ENCODE measurements at regions not wholly inside any gene's neighbourhood (a gene's known extent, or its start where the extent isn't known, plus 50 kb on each side); places are given as distances from the start of the nearest gene placed in this dataset.

- no peak for TF ChIP-seq JUND (IDR thresholded peaks at IDR 0.05; ENCODE audit: low read depth)
- in situ Hi-C loops (cut with HindIII; ENCODE audit: low pct_unique_long_range_greater_than_20kb, low sequenced_read_pairs), result no loop called here
- DNase-seq (ENCODE audit: low read depth in 1 of 2, low spot score in 1 of 2), result no peak
Observed at GRCh38 chr5:143761663-143762062, 50.3 kb upstream of the HMHB1 start.

- in situ Hi-C loops (cut with HindIII; ENCODE audit: low pct_unique_long_range_greater_than_20kb, low sequenced_read_pairs), result no loop called here
- DNase-seq (ENCODE audit: low read depth in 1 of 2, low spot score in 1 of 2), result no peak
Observed at GRCh38 chr5:143760755-143761154, 51.2 kb upstream of the HMHB1 start.

GRCh38 chr5:143760131-143760505 lies 51.8 kb upstream of the HMHB1 start:
- in situ Hi-C loops (cut with HindIII; ENCODE audit: low pct_unique_long_range_greater_than_20kb, low sequenced_read_pairs), result no loop called here
- no peak for TF ChIP-seq JUND (IDR thresholded peaks at IDR 0.05; ENCODE audit: low read depth)

More at GRCh38 chr5:143760755-143761154, 51.2 kb upstream of the HMHB1 start:
- TF ChIP-seq JUND (IDR thresholded peaks at IDR 0.05; ENCODE audit: low read depth), result no peak

GRCh38 chr5:143759396-143760130 lies 52.4 kb upstream of the HMHB1 start:
- no peak for DNase-seq (ENCODE audit: low read depth in 1 of 2, low spot score in 1 of 2)
- in situ Hi-C loops (cut with HindIII; ENCODE audit: low pct_unique_long_range_greater_than_20kb, low sequenced_read_pairs), result no loop called here
- no peak for TF ChIP-seq JUND (IDR thresholded peaks at IDR 0.05; ENCODE audit: low read depth)

More at GRCh38 chr5:143760131-143760505, 51.8 kb upstream of the HMHB1 start:
- no peak for DNase-seq (ENCODE audit: low read depth in 1 of 2, low spot score in 1 of 2)

- TF ChIP-seq JUND (IDR thresholded peaks at IDR 0.05; ENCODE audit: low read depth), result no peak
- in situ Hi-C loops (cut with HindIII; ENCODE audit: low pct_unique_long_range_greater_than_20kb, low sequenced_read_pairs), result no loop called here
- DNase-seq (ENCODE audit: low read depth in 1 of 2, low spot score in 1 of 2), result no peak
Observed at GRCh38 chr5:143758750-143759149, 53.2 kb upstream of the HMHB1 start.

GRCh38 chr5:143758015-143758414 lies 53.9 kb upstream of the HMHB1 start:
- no peak for TF ChIP-seq JUND (IDR thresholded peaks at IDR 0.05; ENCODE audit: low read depth)
- DNase-seq (ENCODE audit: low read depth in 1 of 2, low spot score in 1 of 2), result no peak
- in situ Hi-C loops (cut with HindIII; ENCODE audit: low pct_unique_long_range_greater_than_20kb, low sequenced_read_pairs), result no loop called here

- no peak for TF ChIP-seq JUND (IDR thresholded peaks at IDR 0.05; ENCODE audit: low read depth)
- in situ Hi-C loops (cut with HindIII; ENCODE audit: low pct_unique_long_range_greater_than_20kb, low sequenced_read_pairs), result no loop called here
- no peak for DNase-seq (ENCODE audit: low read depth in 1 of 2, low spot score in 1 of 2)
Observed at GRCh38 chr5:143757116-143757515, 54.8 kb upstream of the HMHB1 start.

- TF ChIP-seq JUND (IDR thresholded peaks at IDR 0.05; ENCODE audit: low read depth), result no peak
- in situ Hi-C loops (cut with HindIII; ENCODE audit: low pct_unique_long_range_greater_than_20kb, low sequenced_read_pairs), result no loop called here
- no peak for DNase-seq (ENCODE audit: low read depth in 1 of 2, low spot score in 1 of 2)
Observed at GRCh38 chr5:143755966-143756365, 56.0 kb upstream of the HMHB1 start.

- no peak for TF ChIP-seq JUND (IDR thresholded peaks at IDR 0.05; ENCODE audit: low read depth)
- in situ Hi-C loops (cut with HindIII; ENCODE audit: low pct_unique_long_range_greater_than_20kb, low sequenced_read_pairs), result no loop called here
- no peak for DNase-seq (ENCODE audit: low read depth in 1 of 2, low spot score in 1 of 2)
Observed at GRCh38 chr5:143752165-143752850, 59.7 kb upstream of the HMHB1 start.

GRCh38 chr5:143751342-143751741 lies 60.6 kb upstream of the HMHB1 start:
- no peak for DNase-seq (ENCODE audit: low read depth in 1 of 2, low spot score in 1 of 2)
- no peak for TF ChIP-seq JUND (IDR thresholded peaks at IDR 0.05; ENCODE audit: low read depth)
- in situ Hi-C loops (cut with HindIII; ENCODE audit: low pct_unique_long_range_greater_than_20kb, low sequenced_read_pairs), result no loop called here

- no peak for DNase-seq (ENCODE audit: low read depth in 1 of 2, low spot score in 1 of 2)
- no peak for TF ChIP-seq JUND (IDR thresholded peaks at IDR 0.05; ENCODE audit: low read depth)
- in situ Hi-C loops (cut with HindIII; ENCODE audit: low pct_unique_long_range_greater_than_20kb, low sequenced_read_pairs), result no loop called here
Observed at GRCh38 chr5:143749581-143750205, 62.3 kb upstream of the HMHB1 start.

- no peak for DNase-seq (ENCODE audit: low read depth in 1 of 2, low spot score in 1 of 2)
- in situ Hi-C loops (cut with HindIII; ENCODE audit: low pct_unique_long_range_greater_than_20kb, low sequenced_read_pairs), result no loop called here
- no peak for TF ChIP-seq JUND (IDR thresholded peaks at IDR 0.05; ENCODE audit: low read depth)
Observed at GRCh38 chr5:143748516-143748915, 63.4 kb upstream of the HMHB1 start.

- TF ChIP-seq JUND (IDR thresholded peaks at IDR 0.05; ENCODE audit: low read depth), result no peak
- no peak for DNase-seq (ENCODE audit: low read depth in 1 of 2, low spot score in 1 of 2)
- in situ Hi-C loops (cut with HindIII; ENCODE audit: low pct_unique_long_range_greater_than_20kb, low sequenced_read_pairs), result no loop called here
Observed at GRCh38 chr5:143742951-143743350, 69.0 kb upstream of the HMHB1 start.
